Dedifferentiated amniotic fluid mesenchymal stem cell (primary cell): ENCODE measurements at regions not wholly inside any gene's neighbourhood (a gene's known extent, or its start where the extent isn't known, plus 50 kb on each side); places are given as distances from the start of the nearest gene placed in this dataset.
A peak's percentile ranks its signal among the peaks of the same experiment; 100 is the strongest.

Experiments
- DNase-seq: peaks from one replicate; pipeline ENCODE4 v3.0.0-alpha.2; 2016; ENCODE audit errors: extremely low spot score

GRCh38 chr6:105494688-105495087 is 91.8 kb upstream of the PREP start:
- no peak for DNase-seq

GRCh38 chr6:105493736-105494135 is 90.9 kb upstream of the PREP start:
- DNase-seq, result no peak

GRCh38 chr6:105492706-105493673 is 90.1 kb upstream of the PREP start:
- no peak for DNase-seq

GRCh38 chr6:105489216-105489530 is 86.3 kb upstream of the PREP start:
- DNase-seq, result no peak

- DNase-seq, result peak; percentile 23
These were observed 85.8 kb upstream of the PREP start for GRCh38 chr6:105488516-105489215.

GRCh38 chr6:105487040-105487790 is 84.3 kb upstream of the PREP start:
- no peak for DNase-seq

- no peak for DNase-seq
These were observed 82.6 kb upstream of the PREP start for GRCh38 chr6:105485456-105485855.

- DNase-seq, result peak; percentile 65
These were observed 81.6 kb upstream of the PREP start for GRCh38 chr6:105484238-105485161.

- peak; percentile 54 for DNase-seq
These were observed 80.6 kb upstream of the PREP start for GRCh38 chr6:105483492-105483891.

- DNase-seq, result no peak
These were observed 80.0 kb upstream of the PREP start for GRCh38 chr6:105482921-105483320.

- DNase-seq, result no peak
These were observed 79.5 kb upstream of the PREP start for GRCh38 chr6:105482227-105482844.

GRCh38 chr6:105476978-105477377 is 74.1 kb upstream of the PREP start:
- DNase-seq, result no peak

- DNase-seq, result no peak
These were observed 71.4 kb upstream of the PREP start for GRCh38 chr6:105474234-105474633.

GRCh38 chr6:105469946-105470345 is 67.1 kb upstream of the PREP start:
- no peak for DNase-seq

GRCh38 chr6:105468850-105469249 is 66.0 kb upstream of the PREP start:
- no peak for DNase-seq

- no peak for DNase-seq
These were observed 58.0 kb upstream of the PREP start for GRCh38 chr6:105460860-105461259.

GRCh38 chr6:105459864-105460263 is 57.0 kb upstream of the PREP start:
- DNase-seq, result no peak

- DNase-seq, result no peak
These were observed 56.2 kb upstream of the PREP start for GRCh38 chr6:105459049-105459448.

GRCh38 chr6:105458551-105458950 is 55.7 kb upstream of the PREP start:
- DNase-seq, result no peak

- no peak for DNase-seq
These were observed 55.2 kb upstream of the PREP start for GRCh38 chr6:105458084-105458483.

- DNase-seq, result no peak
These were observed 51.1 kb upstream of the PREP start for GRCh38 chr6:105453968-105454367.
